SK-N-SH (cell line): ENCODE measurements at regions not wholly inside any gene's neighbourhood (a gene's known extent, or its start where the extent isn't known, plus 50 kb on each side); places are given as distances from the start of the nearest gene placed in this dataset.

Source experiments
- CTCF ChIA-PET: fragments of 300-600, 350-600 bp; formaldehyde crosslinking; extraction: SDS; loops from one replicate; lab custom pipeline; 2021; lab: Yijun Ruan, JAX
- POLR2A ChIA-PET: fragments of 350-600 bp; sonication (Branson Sonifier 250); formaldehyde crosslinking; extraction: SDS; loops from one replicate; lab custom pipeline; 2020; ENCODE audit warnings: antibody characterized with exemption, inconsistent platforms; lab: Yijun Ruan, JAX
- DNase-seq: peaks from one replicate; pipeline ENCODE4 v3.0.0; 2012
- H2AFZ ChIP-seq: fragments of 200-600 bp; sonication (generic); 2 replicates; pipeline ENCODE4 v1.8.1; 2016; ENCODE audit warnings: antibody characterized with exemption, mild to moderate bottlenecking, low read depth
- H3F3A ChIP-seq: fragments of 200-600 bp; sonication (generic); replicated peaks from 2 replicates; pipeline ENCODE3; 2016; ENCODE audit warnings: antibody characterized with exemption, mild to moderate bottlenecking; ENCODE audit not compliant: insufficient read depth
- H3K27ac ChIP-seq, 2 experiments: fragments of 200-500 bp in 1 of 2; fragments of 200-600 bp in 1 of 2; sonication (Bioruptor generic) in 1 of 2; sonication (generic), shearing (Covaris generic) in 1 of 2; 2 replicates each; pipeline versions ENCODE4 v1.5.1 to v1.6.1; 2014 to 2016; ENCODE audit warnings: low read depth in 2 of 2, inconsistent platforms in 1 of 2, low read length in 1 of 2, mild to moderate bottlenecking in 1 of 2, mixed read lengths in 1 of 2
- H3K27me3 ChIP-seq: fragments of 200-600 bp; sonication (generic), shearing (Covaris generic); 2 replicates; pipeline ENCODE4 v1.6.1; 2016; ENCODE audit warnings: mixed run types; ENCODE audit not compliant: insufficient read depth
- H3K36me3 ChIP-seq, 2 experiments: fragments of 200-500 bp in 1 of 2; fragments of 200-600 bp in 1 of 2; sonication (Bioruptor generic) in 1 of 2; sonication (generic) in 1 of 2; replicated peaks in 1 of 2; 2 replicates each; pipeline versions ENCODE3 to v1.5.1; 2014 to 2016; ENCODE audit warnings: low read length in 1 of 2, mild to moderate bottlenecking in 1 of 2; ENCODE audit not compliant: insufficient read depth in 2 of 2, control insufficient read depth in 1 of 2
- H3K4me1 ChIP-seq, 2 experiments: fragments of 200-500 bp in 1 of 2; fragments of 200-600 bp in 1 of 2; sonication (Bioruptor generic) in 1 of 2; sonication (generic), shearing (Covaris generic) in 1 of 2; 2 replicates each; pipeline versions ENCODE4 v1.5.1 to v1.6.1; 2014 to 2016; ENCODE audit warnings: low read depth in 1 of 2, low read length in 1 of 2, mixed run types in 1 of 2; ENCODE audit not compliant: insufficient read depth in 2 of 2, control insufficient read depth in 1 of 2
- H3K4me2 ChIP-seq: fragments of 200-600 bp; sonication (generic), shearing (Covaris generic); 2 replicates; pipeline ENCODE4 v1.6.1; 2017; ENCODE audit warnings: mixed run types
- H3K4me3 ChIP-seq, 2 experiments: fragments of 200-500 bp in 1 of 2; fragments of 200-600 bp in 1 of 2; sonication (Bioruptor generic) in 1 of 2; sonication (generic), shearing (Covaris generic) in 1 of 2; 2 replicates each; pipeline versions ENCODE4 v1.5.1 to v1.8.1; 2014 to 2016; ENCODE audit warnings: low read depth in 2 of 2, inconsistent platforms in 1 of 2, low read length in 1 of 2, mild to moderate bottlenecking in 1 of 2, mixed read lengths in 1 of 2, moderate library complexity in 1 of 2
- H3K79me2 ChIP-seq: fragments of 200-600 bp; sonication (generic); 2 replicates; pipeline ENCODE4 v1.8.1; 2017; ENCODE audit warnings: mild to moderate bottlenecking; ENCODE audit not compliant: insufficient read depth
- H3K9ac ChIP-seq: fragments of 200-600 bp; sonication (generic); 2 replicates; pipeline ENCODE4 v1.6.1; 2017; ENCODE audit warnings: mixed run types
- H3K9me2 ChIP-seq: fragments of 200-600 bp; sonication (generic); 2 replicates; pipeline ENCODE4 v1.6.1; 2017; ENCODE audit warnings: mixed run types
- H3K9me3 ChIP-seq: fragments of 200-600 bp; sonication (generic); 2 replicates; pipeline ENCODE4 v1.6.1; 2017; ENCODE audit warnings: mixed run types, mild to moderate bottlenecking, moderate library complexity
- H4K20me1 ChIP-seq: fragments of 200-600 bp; sonication (generic); 2 replicates; pipeline ENCODE4 v1.6.1; 2017; ENCODE audit warnings: mild to moderate bottlenecking, mixed run types; ENCODE audit not compliant: insufficient read depth
- CHD2 ChIP-seq: fragments of 150-350 bp; IDR thresholded peaks from 2 replicates; pipeline ENCODE4 v1.6.1; 2018; ENCODE audit warnings: low read length; ENCODE audit not compliant: partially characterized antibody
- CTCF ChIP-seq: fragments of 200-600 bp; sonication (generic); IDR thresholded peaks from 2 replicates; pipeline ENCODE4 v1.6.1; 2017; ENCODE audit warnings: antibody characterized with exemption, mild to moderate bottlenecking, moderate library complexity
- ELF1 ChIP-seq: IDR thresholded peaks from 2 replicates; pipeline ENCODE4 v1.4.0; 2012
- EZH2phosphoT487 ChIP-seq: fragments of 200-600 bp; sonication (generic); IDR thresholded peaks from 2 replicates; pipeline ENCODE4 v1.6.1; 2017; ENCODE audit warnings: low read depth, mixed run types, mild to moderate bottlenecking, antibody characterized with exemption, moderate library complexity, borderline replicate concordance
- FOSL2 ChIP-seq: IDR thresholded peaks from 2 replicates; pipeline ENCODE4 v1.4.0; 2012; ENCODE audit warnings: low read depth, mild to moderate bottlenecking, moderate library complexity, borderline replicate concordance
- FOXJ3 ChIP-seq: sonication (generic); formaldehyde crosslinking; IDR thresholded peaks from 2 replicates; pipeline ENCODE4 v1.5.1; 2020; ENCODE audit warnings: mild to moderate bottlenecking, missing genetic modification reagents
- MAX ChIP-seq: IDR thresholded peaks from 2 replicates; pipeline ENCODE4 v1.4.0; 2012; ENCODE audit warnings: low read depth
- MEF2A ChIP-seq: IDR thresholded peaks from 2 replicates; pipeline ENCODE4 v1.4.0; 2012; ENCODE audit warnings: low read depth, borderline replicate concordance
- NFIC ChIP-seq: IDR thresholded peaks from 2 replicates; pipeline ENCODE4 v1.4.0; 2012; ENCODE audit warnings: borderline replicate concordance
- POLR2AphosphoS5 ChIP-seq: IDR thresholded peaks from 2 replicates; pipeline ENCODE4 v1.6.1; 2012; ENCODE audit warnings: low read depth, low read length
- RAD21 ChIP-seq: IDR thresholded peaks from 2 replicates; pipeline ENCODE4 v1.6.1; 2012; ENCODE audit warnings: mild to moderate bottlenecking, low read length
- REST ChIP-seq: IDR thresholded peaks from 2 replicates; pipeline ENCODE4 v1.6.1; 2012; ENCODE audit warnings: mild to moderate bottlenecking, low read depth, low read length, moderate library complexity
- RXRA ChIP-seq: IDR thresholded peaks from 2 replicates; pipeline ENCODE4 v1.4.0; 2012; ENCODE audit warnings: low read depth, mild to moderate bottlenecking, borderline replicate concordance
- SMC3 ChIP-seq: IDR thresholded peaks from 2 replicates; pipeline ENCODE4 v1.6.1; 2012; ENCODE audit warnings: low read depth, low read length, improper control_type of control experiment
- TAF1 ChIP-seq: IDR thresholded peaks from 2 replicates; pipeline ENCODE4 v1.6.1; 2012; ENCODE audit warnings: low read depth, mild to moderate bottlenecking, low read length, moderate library complexity, borderline replicate concordance
- TCF12 ChIP-seq: IDR thresholded peaks from 2 replicates; pipeline ENCODE4 v1.4.0; 2012
- TEAD4 ChIP-seq: IDR thresholded peaks from 2 replicates; pipeline ENCODE4 v1.4.0; 2012; ENCODE audit warnings: mild to moderate bottlenecking, borderline replicate concordance; ENCODE audit not compliant: insufficient read depth
- USF1 ChIP-seq: IDR thresholded peaks from 2 replicates; pipeline ENCODE4 v1.4.0; 2012; ENCODE audit warnings: low read depth, borderline replicate concordance
- YY1 ChIP-seq: IDR thresholded peaks from 2 replicates; pipeline ENCODE4 v1.4.0; 2012; ENCODE audit warnings: low read depth, mild to moderate bottlenecking
- WGBS: methylation state at CpG from one replicate; pipeline ENCODE4 v1.1.6; 2017; ENCODE audit warnings: low lambda C conversion rate; 5-methylcytosine and 5-hydroxymethylcytosine counted together

- no peaks in the 10 kb centered on the region for H3F3A ChIP-seq
- no peak overlapping the region for H3K4me3 ChIP-seq
- WGBS: 12% methylated on average over 5 of the region's 5 CpGs
- no peak overlapping the region for H3K9ac ChIP-seq
- no peaks in the 10 kb centered on the region for H3K27me3 ChIP-seq
- H3K27ac ChIP-seq: no peak overlapping the region
- TF ChIP-seq TAF1 (no peak), MEF2A (no peak), ELF1 (no peak), FOSL2 (no peak), YY1 (no peak), TCF12 (no peak), CHD2 (no peak), RXRA (no peak), MAX (no peak), FOXJ3 (CRISPR knock-in tag) (no peak), POLR2AphosphoS5 (no peak), TEAD4 (no peak), RAD21 (no peak), REST (no peak), EZH2phosphoT487 (no peak), USF1 (no peak), CTCF (no peak), NFIC (no peak), SMC3 (no peak)
- H3K9me3 ChIP-seq: no peaks in the 10 kb centered on the region
- H4K20me1 ChIP-seq: no peaks in the 10 kb centered on the region
- H3K36me3 ChIP-seq: no peaks in the 10 kb centered on the region
- DNase-seq: no peak
- no peaks in the 10 kb centered on the region for H3K9me2 ChIP-seq
- no peaks in the 10 kb centered on the region for H3K79me2 ChIP-seq
- no peak overlapping the region for H2AFZ ChIP-seq
- no peak overlapping the region for H3K4me2 ChIP-seq
- ChIA-PET CTCF (interaction anchor here (0.8 kb wide), 1 partner anchor 16 kb away, joined by 3 read pairs; no protein-coding TSS in a partner anchor), POLR2A (no interaction called here)
- no peaks in the 10 kb centered on the region for H3K4me1 ChIP-seq
Measured at GRCh38 chr18:5728531-5728930, 166.8 kb downstream of the TMEM200C start.
